DMS 273 (cell line): ENCODE measurements at regions not wholly inside any gene's neighbourhood (a gene's known extent, or its start where the extent isn't known, plus 50 kb on each side); places are given as distances from the start of the nearest gene placed in this dataset.

Experiments used
- DNase-seq: peaks from one replicate; lab custom pipeline; 2025; ENCODE audit not compliant: unreplicated experiment; lab: John Stamatoyannopoulos, UW

DNA sequence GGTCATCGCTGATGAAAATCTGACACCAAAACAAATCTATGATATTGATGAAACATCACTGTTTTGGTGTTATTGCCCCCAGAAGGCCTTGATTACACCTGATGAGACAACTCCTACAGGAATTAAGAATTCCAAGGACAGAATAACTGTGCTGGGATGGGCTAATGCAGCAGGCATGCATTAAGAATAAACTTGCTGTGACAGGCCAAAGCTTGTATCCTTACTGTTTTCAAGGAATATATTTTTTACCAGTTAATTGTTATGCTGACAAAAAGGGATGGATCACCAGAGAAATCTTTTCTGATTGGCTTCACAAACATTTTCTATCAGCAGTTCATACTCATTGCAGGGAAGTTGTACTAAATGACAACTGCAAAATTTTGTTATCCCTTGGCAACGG, 278.2 kb downstream of the IKZF2 start:
- no peak for DNase-seq

DNA sequence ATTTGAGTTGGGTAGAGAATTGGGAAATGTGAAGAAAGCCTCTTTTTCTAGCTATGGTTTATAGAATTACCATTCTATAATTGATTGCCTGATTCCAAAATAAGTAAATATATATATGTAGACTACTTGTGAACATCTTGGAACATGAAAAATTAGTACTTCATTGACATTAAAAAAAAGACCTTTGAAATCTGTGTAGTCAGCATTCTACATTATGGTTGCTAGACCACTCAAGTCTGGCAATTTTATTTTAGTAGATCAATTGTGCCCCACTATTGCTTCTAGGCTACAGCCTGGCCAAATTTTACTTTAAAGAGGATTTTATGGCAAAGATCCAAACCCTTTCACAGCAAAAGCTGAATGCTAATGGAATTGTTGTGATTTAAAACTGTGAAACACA, 279.8 kb downstream of the IKZF2 start:
- no peak for DNase-seq

DNA sequence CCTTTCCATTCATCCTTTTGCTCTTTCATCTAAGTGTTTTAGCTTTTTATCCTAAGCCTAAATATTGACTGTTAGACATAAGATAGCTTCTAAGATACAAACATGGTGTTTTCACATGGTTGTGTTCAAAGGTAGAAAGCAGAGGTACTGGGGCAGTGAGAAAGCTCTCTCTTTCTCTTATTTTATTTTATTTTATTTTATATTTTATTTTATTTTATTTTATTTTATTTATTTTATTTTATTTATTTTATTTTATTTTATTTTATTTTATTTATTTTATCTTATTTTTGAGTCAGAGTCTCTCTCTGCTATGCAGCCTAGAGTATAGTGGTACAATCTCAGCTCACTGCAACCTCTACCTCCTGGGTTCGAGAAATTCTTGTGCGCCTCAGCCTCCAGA, 287.2 kb downstream of the IKZF2 start:
- DNase-seq = no peak

DNA sequence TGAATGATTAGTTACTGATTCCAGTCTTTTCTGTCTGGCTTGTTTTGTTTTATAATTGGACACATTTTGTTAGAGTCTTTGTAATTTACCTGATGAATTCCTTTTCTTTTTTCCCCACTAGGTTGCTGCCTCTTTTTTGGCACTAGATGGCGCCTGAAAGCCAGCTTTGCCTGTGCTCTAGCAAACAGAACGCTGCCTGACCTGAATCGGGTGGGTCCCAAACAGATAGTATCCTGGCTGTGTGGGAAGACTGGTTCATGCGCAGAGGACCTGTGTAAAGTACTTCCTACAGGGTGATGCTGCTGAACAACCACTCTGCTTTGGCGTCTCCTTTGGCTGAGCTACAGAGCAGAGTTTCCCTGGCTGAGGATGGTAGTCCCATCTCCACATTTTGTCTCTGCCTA, 288.2 kb downstream of the IKZF2 start:
- peak; percentile 77 for DNase-seq

DNA sequence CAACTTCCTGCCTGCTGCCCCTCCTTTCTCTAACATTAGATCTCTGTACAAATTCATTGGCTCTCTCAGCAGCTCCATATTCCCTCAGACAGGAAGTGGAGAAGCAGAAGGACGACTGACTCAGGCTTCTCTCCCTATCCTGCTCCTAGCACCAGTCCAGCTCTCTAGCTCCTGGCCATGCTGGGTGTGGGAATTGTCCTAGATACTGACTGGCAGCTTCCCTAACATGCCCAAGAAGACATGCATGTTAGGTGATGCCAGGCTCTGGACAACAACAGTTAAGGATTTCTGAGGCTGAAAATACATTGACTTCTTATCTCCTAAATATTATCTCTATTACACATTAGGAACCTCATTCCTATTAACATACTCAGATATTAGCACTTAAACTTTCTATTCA, 292.9 kb downstream of the IKZF2 start:
- no peak for DNase-seq

DNA sequence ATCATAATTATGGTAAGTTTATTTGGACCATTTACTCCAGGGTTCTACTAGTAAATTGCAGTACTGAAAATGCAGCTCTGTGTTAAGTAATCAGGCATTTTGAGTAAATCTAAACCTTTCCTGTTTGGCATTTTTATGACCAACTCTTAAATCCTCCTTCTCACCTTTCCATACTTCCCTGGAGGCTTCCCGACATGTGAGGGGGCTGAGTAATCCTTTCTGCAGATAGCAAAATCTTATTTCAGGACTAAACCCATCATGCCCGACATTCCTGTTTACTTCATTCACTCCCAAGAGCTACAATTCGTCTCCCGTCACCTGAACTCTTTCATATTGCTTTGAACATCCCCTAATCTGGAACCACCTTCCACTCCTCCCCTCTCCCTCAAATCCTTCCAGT, 296.6 kb downstream of the IKZF2 start:
- DNase-seq = no peak

DNA sequence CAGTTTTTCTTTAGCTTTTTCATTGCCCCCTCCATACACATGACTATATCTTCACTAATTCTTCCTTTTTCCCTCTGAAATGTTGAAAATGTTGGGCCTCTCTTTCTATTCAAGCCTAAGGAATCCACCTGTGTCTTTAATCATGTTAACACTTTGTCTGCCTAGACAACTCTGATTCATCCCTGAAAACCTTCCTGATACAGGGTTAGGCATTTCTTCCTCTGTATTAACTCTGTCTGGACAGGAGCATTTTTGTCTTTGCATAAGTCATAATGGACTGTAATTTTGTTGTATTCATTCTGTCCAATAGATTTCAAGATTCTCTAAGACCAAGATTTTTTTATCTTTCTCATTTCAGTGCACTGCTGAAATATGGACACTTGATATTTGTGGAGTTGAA, 297.3 kb downstream of the IKZF2 start:
- DNase-seq = no peak

DNA sequence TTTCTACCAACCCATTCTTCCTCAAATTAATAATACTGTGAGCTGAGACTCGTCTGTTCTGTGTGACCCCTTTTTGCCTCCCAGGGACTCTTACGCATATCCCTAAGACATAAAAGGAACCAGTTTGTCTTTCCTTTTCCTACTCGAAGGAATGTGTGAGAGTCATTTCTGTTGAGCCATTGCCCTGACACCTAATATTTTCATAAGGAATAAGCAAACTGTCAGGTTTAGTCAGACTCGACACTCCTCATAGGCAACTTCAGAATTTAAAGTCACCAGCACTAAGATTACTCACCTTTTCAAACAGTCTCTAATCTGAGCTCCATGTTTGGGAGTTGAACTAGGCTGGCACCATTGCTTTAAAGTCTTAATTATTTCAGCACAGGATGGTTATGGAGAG, 305.5 kb downstream of the IKZF2 start:
- DNase-seq = no peak

DNA sequence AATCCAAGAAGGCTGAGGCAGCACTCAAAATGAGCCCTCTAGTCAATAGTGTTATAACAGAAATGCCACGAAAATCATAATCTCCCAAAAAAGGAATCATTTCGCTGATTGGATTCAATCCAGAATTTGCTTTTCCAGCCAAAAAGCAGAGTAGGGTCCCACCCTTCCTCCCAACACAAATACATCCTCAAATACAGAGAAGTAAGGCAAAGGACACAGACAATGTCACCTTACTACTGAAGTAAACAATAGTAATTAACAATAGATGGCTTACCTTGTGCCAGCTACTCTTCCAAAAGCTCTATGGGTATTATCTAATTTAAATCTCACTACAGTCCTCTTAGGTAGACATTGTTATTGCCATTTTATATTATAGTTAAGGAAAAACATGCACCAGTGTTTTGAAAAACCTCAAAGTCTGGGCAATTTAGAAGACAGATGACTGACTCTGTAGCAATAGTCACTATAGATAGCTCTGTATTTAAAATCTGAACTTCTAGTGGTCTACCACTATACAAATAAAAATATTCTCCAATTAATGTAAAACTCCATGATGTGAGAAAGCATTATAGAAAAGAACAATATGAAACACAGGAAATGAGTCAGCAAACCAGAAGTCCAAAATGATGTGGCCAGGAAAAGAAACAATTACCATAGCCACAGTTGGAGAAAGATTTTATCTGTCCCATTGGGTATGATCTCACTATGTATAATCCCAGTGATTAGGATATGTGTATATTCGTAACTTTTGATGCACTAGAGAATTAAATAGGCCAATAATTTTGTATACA, 305.0 kb upstream of the ERBB4 start:
- DNase-seq = no peak

DNA sequence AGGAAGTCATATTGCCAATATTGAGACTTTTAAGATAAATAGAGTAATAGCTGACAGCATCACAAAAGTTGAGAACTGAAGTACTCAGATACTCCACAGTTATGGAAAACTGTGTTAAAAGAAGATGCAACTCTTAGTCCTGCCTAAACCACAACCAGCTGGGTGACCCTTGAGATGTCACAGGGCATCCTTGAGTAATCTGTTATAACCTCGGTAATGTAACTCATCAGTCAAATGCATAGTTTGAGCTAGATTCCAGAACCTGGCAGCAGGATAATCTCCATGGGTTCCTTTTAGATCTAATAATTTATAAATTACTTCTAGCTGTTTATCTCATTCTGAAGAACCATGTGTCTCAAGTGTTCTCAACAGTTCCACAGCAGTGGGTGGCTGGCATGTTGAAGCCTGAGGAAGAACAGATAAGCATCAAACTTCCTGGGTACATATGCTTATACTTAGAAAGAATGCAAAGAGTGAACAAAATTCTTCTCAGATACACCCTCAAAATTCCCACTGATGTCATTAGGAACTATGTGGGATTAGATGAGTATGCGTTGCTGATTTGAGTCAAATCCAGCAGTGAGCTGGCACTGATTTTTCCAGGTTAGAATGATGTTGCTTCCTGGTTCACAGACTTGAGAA, 304.1 kb upstream of the ERBB4 start:
- no peak for DNase-seq

DNA sequence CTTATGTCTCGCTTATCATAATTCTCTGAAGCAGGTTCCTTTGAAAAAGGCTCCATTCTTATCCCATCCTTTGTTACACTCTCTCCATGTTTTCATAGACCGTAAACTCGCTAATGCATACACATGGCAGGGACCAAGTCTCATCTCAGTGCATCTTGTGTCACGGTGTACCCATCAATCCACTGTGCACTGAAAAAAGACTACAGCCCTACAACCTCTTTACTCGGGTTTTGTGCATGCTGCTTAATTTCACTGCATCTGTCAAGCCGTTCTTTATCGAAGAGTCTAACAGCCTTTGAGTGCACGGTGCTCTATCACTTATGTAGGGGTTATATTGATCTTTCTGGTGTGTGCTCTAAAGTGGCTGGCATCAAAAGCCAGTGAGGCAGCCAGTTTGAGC, 302.9 kb upstream of the ERBB4 start:
- no peak for DNase-seq

DNA sequence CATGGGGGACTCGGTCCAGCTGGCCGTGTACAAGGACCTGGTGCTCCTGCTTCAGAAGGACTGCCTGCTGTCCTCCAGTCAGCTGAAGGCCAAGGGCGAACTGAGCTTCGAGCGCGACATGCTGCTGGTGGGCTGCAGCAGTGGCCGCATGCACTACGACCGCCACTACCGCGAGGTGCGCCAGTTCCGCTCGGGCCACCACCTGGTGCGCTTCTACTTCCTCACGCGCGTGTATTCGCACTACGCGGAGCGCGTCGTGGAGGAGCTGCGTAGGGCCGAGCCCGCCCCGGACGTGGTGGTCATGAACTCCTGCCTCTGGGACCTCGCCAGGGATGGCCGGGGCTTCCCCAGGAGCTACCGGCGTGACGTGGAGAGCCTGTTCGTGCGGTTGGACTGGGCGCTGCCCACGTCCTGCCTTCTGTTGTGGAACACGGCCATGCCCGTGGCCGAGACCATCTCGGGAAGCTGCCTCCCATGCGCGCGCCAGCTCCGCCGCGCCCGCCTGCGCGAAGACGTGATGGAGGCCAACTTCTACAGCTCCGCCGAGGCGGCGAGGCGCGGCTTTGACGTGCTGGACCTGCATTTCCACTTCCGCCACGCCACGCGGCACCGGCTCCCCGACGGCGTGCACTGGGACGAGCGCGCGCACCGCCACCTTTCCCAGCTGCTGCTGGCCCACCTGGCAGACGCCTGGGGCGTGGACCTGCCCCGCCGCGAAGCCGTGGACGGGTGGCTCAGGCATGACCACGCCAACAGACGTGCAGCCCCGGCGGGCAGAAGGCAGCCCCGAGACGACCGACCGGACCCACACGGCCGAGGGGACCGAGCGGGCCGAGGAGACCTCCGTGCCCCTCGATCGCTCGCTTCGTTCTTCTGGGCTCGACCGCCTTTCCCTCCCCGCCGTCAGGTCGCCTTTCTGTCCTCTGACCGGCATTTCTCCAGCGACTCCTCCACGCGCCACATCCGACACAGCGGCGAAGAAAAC, 293.9 kb upstream of the ERBB4 start:
- no peak for DNase-seq

DNA sequence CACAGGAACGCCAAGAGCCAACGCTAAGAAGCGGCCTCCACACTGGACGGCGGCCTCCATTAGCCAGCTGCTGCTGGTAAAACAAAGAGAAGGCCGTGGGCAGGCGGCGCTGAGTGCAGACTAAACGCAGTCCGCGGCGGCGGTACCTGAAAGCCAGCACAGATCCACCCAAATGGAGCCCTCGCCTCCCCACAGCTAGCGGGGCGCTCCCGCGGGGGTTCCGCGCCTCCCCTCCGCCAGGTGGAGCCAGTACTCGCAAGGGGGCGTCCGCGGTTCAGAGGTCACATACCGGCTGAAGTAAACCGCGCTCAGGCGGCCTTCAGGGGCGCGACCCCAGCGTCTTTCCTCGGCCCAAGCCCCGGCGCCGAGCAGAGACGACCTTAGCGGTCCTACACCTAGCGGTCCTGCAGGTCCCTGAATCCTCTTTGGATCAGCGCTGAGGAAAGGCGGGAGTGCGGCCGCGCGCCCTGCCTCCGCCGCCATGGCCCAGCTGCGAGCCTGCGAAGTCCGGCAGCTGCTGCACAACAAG, 293.1 kb upstream of the ERBB4 start:
- DNase-seq = no peak

DNA sequence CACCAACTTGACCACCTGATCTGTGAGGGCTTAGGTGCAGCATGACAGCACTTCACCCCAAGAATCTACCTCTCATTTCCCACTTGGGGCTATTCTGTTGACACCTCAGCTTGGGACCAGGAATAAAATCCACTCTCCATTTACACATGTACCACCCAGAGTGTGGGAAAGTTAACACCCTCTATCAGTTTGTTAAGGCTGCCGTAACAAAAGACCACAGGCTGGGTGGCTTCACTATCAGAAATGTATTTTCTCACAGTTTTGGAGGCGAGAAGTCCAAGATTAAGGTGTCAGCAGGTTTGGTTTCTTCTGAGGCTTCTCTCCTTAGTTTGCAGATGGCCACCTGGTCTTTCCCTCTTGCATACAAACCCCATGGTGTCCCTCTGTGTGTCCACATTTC, 277.7 kb upstream of the ERBB4 start:
- DNase-seq = no peak

DNA sequence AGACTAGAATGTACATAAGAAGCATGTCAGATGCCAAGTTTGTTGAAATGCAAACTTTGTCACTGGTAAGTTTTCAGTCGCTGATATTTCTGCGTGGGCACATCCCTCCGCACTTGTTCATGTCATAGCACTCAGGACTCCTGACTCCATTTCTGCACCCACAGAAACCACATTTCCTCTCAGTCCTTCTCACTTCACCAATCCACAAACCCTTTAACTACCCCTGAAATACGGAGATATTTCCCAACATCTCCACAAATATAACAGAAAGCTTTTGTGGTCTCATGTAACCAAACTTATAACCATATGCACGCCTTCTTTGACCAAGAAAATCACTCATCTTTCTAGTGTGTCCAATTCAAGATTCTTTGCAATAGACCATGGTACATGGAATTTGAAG, 276.9 kb upstream of the ERBB4 start:
- no peak for DNase-seq

DNA sequence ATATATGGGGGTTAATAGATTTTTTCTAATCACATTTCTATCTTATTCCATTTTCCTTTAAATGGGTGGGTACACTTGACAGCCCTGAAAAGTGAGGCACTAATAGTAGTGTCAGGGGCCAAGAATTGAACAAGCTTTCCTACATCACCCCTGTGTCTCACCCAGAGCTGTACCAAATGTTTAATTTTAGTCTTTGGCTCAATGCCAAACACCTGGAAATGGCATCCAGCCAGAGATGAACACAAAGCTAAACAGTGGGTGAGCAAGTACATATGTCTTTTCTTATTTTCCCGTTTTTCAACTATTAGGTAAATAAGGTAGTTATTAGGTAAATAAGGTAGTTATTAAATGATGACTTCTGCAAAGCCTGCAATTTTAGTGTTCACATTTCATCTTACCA, 276.3 kb upstream of the ERBB4 start:
- DNase-seq = no peak

DNA sequence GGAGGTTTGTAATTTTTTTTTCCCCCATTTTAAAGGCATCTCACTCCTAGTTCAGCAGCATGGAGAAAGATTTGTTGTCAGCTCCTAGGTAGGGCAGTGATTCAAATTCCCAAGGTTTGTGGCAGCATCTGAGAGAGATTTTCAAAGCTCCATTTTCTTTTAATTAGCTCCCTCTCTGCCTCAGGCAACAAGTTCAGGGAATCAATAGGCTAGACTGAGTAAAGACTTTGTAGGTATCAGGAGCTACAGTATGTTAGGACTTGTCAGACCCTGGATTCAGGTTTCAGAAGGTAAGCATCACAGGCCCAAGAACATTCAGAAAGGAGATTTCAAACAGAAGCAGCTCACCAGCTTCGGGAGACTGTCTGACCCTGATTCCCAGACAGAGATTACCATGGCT, 273.3 kb upstream of the ERBB4 start:
- DNase-seq = no peak

DNA sequence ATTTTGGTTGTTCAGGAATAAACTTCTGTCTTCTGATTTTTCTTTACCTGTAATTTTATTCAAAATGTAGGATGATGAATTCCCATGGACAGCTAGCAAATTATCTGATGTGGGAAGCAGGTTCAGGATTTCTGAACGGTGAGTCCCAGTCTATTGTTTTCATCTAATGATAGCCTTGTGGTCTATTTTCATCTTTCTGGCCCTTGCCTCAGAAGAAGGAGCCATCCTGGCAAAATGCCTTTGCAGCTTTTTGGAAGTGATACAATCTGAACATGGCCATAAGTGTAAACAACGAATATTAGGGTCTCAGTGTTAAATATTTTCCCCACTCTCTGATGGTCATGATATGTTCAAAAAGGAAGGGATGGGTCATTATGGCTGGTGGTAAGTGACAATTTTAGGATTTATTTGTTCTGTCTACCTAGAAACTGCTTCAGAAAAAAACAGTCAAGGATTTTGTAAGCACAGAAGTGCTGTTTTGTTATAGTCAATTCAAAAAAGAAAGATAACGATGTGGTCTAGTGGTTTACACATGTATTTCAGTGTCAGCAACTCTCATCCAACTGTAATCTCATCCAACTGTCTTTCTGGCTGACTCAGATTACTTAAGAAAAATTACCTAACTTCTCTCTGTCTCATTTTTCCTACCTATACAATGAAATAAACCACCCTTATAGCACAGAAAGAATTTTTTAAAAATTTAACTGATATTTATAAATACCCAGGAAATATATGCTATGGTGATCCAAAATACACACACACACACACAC, 272.6 kb upstream of the ERBB4 start:
- no peak for DNase-seq

DNA sequence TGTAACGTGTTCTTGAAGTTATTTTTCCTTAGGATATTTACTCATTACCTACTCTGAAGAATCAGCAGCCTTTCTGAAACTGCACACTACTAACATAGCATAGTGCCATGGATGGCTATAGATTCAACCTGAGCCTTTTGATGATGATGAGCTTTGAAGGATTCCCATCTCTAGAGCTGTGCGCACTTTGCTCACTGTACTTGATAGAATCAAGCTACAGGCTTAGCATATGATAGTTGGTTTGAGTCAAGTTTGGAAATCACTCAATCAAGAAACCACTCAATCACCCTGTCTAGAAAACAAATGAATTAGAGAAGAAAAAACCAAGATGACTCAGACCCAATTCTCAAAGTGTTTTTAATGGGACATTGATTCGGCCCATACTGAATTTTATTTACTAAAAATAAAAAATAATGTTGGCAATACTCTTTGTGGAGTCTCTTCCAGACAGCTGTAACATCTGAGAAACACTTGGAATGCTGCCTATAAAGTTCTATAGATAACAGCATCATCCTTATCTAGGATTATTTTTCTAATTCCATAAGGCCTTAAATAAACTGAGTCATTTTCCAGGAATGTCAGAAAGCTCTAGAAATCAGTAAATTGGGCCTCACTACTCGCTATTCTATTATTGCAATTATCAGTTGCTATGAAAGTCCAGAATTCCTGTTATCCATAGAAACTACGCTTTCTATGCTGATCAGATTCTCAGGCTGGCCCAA, 259.0 kb upstream of the ERBB4 start:
- DNase-seq = no peak

DNA sequence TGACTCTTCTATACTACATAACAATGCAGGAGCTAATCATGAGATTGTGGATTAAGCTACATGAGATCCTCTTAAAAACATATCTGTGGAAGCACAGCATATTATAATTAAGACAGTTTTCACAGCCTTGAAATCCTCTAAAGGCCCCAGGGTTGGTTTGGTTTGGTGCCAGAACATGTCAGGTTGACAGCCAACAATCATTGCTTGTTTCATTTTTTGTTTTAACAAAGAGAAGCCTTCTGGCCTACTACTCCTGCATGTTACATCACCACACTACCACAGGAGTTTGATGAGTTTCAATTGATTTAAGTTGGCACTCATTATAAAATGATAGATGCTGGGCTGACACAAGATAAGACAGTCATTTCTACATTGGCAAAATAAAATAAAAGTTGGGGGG, 255.9 kb upstream of the ERBB4 start:
- DNase-seq = no peak
